GM12878 (cell line): ENCODE measurements at regions not wholly inside any gene's neighbourhood (a gene's known extent, or its start where the extent isn't known, plus 50 kb on each side); places are given as distances from the start of the nearest gene placed in this dataset.

Experiments used
- EZH2 ChIP-seq: IDR thresholded peaks from 2 replicates; pipeline ENCODE4 v1.6.1; 2012; ENCODE audit warnings: low read depth, mild to moderate bottlenecking, control low read depth, inconsistent platforms, low read length, borderline replicate concordance; ENCODE audit not compliant: control insufficient read depth
- NRF1 ChIP-seq: conservative IDR thresholded peaks from 2 replicates; pipeline ENCODE4 v1.6.1; 2011; ENCODE audit warnings: mild to moderate bottlenecking, low read depth, low read length, improper control_type of control experiment
- SP1 ChIP-seq: IDR thresholded peaks from one replicate; pipeline ENCODE4 v1.6.1; 2011; ENCODE audit warnings: low read depth, low read length
- TAF1 ChIP-seq: IDR thresholded peaks from 2 replicates; pipeline ENCODE4 v1.6.1; 2011; ENCODE audit warnings: mild to moderate bottlenecking, low read depth, low read length, borderline replicate concordance
- TF ChIP-seq, protein P1 (sequence below), 3 experiments: IDR thresholded peaks in 2 of 3; conservative IDR thresholded peaks in 1 of 3; 2 replicates each; pipeline ENCODE4 v1.5.1; 2011; ENCODE audit warnings: low read depth in 3 of 3, low read length in 3 of 3, mild to moderate bottlenecking in 3 of 3, control low read depth in 2 of 3, moderate library complexity in 2 of 3, inconsistent platforms in 1 of 3, mixed read lengths in 1 of 3; ENCODE audit not compliant: control insufficient read depth in 2 of 3, insufficient read depth in 1 of 3; ENCODE audit errors: extremely low read depth in 1 of 3
- TF ChIP-seq, protein P2 (sequence below): fragments of 450-650 bp; IDR thresholded peaks from 2 replicates; pipeline ENCODE4 v1.6.1; 2016; ENCODE audit warnings: mild to moderate bottlenecking

DNA sequence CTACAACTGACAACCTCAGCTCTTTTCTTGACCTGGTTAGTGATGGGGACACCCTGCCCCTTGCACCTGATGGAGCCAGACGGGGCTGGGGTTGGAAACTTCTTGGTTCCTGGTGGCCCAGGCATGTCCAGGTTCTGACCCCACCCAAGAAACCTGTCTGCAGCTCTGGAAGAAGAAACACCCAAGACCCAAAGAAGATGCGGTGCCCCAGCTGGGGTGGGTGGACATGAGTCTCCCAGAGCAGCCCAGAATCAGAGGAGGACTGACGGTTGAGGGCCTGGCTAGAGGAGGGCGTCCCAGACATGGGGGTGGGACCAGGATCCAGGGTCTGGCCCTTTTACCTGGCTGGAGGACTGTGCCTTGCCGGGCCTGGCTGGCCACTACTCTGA is 202.4 kb downstream of the GLRX3 start:
- TF ChIP-seq, protein P1, sequence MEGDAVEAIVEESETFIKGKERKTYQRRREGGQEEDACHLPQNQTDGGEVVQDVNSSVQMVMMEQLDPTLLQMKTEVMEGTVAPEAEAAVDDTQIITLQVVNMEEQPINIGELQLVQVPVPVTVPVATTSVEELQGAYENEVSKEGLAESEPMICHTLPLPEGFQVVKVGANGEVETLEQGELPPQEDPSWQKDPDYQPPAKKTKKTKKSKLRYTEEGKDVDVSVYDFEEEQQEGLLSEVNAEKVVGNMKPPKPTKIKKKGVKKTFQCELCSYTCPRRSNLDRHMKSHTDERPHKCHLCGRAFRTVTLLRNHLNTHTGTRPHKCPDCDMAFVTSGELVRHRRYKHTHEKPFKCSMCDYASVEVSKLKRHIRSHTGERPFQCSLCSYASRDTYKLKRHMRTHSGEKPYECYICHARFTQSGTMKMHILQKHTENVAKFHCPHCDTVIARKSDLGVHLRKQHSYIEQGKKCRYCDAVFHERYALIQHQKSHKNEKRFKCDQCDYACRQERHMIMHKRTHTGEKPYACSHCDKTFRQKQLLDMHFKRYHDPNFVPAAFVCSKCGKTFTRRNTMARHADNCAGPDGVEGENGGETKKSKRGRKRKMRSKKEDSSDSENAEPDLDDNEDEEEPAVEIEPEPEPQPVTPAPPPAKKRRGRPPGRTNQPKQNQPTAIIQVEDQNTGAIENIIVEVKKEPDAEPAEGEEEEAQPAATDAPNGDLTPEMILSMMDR (IDR thresholded peaks at IDR 0.05 in 2 of 3, conservative IDR thresholded peaks at IDR 0.05 in 1 of 3; ENCODE audit: control insufficient read depth in 2 of 3, extremely low read depth in 1 of 3, insufficient read depth in 1 of 3, low read depth in 3 of 3, low read length in 3 of 3), result no peak
- TF ChIP-seq EZH2 (no peak), TAF1 (no peak), NRF1 (no peak), SP1 (no peak)
- TF ChIP-seq, protein P2, sequence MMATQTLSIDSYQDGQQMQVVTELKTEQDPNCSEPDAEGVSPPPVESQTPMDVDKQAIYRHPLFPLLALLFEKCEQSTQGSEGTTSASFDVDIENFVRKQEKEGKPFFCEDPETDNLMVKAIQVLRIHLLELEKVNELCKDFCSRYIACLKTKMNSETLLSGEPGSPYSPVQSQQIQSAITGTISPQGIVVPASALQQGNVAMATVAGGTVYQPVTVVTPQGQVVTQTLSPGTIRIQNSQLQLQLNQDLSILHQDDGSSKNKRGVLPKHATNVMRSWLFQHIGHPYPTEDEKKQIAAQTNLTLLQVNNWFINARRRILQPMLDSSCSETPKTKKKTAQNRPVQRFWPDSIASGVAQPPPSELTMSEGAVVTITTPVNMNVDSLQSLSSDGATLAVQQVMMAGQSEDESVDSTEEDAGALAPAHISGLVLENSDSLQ, result no peak
